ENCODE measurements at regions not wholly inside any gene's neighbourhood (a gene's known extent, or its start where the extent isn't known, plus 50 kb on each side); places are given as distances from the start of the nearest gene placed in this dataset.

DNA sequence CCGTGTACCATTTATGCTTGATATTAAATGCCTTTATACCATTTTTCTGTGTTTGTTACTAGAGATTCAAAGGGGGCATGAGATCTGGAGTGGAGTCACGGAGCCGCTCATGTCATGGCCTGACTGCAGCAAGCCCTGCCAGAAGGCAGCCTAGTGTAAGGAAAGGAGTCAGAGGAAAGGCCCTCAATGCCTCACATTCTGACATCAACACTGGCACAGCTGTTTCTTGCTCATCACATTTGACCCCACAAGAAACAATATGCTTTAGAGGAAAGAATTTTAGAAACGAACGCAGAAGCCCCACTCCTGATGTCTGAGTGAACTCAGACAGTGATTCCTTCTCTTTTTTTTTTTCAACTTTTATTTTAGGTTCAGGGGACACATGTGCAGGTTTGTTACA is 322.4 kb upstream of the CPEB2 start:
- no peak for DNase-seq

DNA sequence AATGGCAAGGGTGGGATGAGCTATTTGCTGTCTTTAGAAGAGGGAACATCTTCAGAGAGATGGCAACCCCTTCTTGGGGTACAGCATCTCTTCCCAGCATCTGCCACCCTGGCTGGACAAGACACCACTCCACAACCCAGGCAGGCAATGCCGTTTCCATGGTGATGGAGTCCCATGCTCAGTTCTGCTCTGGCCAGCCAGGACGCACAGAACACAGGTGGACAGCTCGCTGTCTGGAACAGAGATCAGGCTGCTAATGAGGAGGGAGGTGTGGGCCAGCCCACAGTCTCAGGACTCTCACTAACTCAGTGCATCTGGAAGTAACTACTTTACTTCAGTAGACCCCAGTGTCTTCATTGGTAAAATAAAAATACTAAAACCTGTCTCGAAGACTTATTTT is 321.0 kb upstream of the CPEB2 start:
- DNase-seq, result no peak

DNA sequence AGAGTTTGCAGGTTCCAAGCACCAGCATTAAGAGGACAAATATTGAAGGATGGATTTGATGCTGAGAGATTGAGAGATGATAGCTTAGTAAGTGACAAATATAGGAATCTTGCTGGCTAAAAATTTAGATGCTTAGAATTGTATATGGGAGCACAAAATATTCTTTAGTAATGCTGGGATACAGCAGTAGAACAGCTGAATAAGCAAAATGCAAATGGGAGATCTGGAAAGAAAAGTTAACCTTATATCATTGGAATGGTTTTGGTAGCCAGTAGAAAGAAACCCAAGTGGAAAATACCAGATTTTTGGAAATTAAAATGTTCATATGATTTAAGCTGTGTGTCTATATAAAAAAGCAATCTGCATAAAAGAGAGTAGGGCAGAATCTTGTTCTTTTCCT is 308.6 kb upstream of the CPEB2 start:
- no peak for DNase-seq

DNA sequence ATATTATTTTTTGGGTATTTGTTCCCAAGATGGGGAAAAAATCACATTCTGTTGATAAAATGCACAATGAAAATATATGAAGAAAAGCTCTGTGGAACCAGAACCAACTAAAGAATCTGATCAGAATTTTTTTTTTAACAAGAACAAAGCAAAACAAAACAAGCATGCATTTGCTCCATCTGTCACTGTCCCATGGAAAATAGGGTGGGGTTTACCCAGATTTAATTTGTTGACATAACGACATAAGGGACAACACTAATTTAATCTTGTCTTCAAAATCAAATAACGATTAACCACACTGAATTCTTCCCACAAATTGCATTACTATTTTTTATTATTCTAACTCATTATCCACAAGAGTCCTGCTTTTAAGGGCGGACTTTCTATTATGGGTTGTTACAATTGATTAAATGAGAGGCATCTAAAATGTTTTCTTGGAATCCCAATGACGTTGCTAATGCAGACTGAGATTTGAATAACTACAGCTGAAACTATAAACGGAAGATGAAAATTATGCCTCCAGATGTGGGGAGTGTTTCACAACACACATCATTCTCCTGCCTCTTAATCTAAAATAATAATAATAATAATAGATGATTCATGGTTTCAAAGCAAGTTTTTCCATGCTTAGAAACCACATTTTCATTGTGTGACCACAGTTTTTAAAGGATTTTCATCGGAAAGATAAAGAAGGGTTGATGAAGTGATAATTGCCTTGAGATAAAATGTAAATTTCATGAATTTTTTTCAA is 307.0 kb upstream of the CPEB2 start:
- no peak for DNase-seq

DNA sequence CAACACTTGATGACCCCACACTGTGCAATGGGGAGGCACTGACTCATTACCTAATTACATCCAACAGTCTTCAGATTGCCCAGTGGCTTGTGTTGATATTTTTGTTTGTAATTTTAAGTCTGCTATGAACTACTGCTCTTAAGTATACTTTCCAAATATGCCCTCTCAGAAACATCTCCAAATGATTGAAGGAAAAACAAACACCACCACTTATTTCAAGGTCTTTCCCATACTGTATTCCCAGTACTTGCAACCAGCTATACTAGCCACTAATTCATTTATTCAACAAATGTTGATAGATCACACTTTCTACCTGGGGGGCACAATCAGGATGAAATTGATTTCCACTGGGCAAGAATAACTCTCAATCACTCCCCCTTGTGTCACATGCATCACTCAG is 302.2 kb upstream of the CPEB2 start:
- DNase-seq, result no peak

DNA sequence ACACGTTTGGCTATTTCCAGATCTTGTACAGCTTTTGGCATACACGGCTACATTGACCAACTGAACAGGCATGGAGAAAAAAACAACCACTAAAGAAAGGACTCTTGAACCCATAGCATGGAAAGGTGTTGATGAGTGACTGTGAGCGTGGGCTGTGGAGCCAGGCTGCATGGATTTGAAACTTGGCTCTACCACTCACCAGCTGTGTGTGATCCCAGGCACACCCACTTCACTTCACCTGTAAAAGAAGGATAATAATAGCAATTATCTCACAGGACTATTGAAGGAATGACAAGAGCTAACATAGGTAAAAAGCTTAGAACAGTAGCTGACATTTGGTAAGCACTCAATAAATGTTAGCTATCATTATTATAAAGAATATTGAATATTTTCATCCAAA is 301.7 kb upstream of the CPEB2 start:
- DNase-seq, result no peak

DNA sequence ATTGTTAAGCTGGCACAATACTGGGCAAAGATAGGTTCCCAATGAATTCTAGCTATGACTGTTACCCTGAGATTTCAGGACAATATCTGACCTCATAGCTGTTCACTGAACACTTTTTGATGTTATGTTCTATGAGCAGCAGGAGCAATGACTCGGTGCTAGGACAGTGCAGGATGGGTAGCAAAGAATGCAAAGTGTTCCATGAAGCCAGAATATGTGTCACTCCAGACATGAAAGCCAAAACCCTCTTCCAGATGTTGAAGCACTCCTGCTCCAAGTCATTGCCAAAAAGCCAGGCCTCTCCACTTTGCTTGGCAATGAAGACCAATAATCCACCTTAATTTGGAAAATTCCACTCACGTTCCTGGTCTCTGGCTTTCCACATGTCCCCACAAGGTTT is 300.9 kb upstream of the CPEB2 start:
- no peak for DNase-seq

DNA sequence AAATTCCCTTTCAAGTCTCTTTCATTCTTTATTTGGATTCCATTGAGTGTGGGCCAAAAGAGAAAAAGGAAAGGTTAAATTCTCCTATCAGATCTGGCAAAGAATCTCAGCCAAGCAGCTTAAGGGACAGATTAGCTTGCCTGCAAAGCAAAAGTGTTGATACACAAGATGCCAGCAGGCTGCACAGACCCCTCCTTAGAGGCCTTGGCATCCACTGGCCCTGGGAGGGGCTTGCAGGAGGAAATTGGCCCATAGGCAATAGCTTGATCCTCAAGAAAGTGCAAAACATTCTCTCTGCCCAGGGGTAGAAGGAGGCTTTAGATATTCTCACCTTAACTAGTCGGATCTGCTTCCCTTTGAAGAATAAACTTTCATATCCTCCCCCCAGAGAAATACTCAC is 300.4 kb upstream of the CPEB2 start:
- DNase-seq, result no peak

DNA sequence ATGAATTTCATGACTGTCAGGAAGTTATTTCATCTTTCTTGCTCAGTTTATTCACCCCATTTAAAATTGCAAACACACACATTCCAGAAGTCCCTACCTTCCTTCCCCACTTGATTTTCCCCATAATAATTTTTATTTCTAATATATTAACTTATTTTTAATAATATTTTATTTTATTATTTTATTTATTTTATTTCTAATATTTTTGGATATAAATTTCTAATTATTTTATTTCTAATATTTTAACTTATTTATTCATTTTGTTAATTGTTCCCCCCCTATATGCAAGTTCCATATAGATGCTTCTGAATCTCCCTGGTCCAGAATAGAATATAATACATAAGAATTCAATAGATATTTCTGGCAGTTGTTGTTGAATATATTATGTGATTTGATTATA is 293.7 kb upstream of the CPEB2 start:
- no peak for DNase-seq

DNA sequence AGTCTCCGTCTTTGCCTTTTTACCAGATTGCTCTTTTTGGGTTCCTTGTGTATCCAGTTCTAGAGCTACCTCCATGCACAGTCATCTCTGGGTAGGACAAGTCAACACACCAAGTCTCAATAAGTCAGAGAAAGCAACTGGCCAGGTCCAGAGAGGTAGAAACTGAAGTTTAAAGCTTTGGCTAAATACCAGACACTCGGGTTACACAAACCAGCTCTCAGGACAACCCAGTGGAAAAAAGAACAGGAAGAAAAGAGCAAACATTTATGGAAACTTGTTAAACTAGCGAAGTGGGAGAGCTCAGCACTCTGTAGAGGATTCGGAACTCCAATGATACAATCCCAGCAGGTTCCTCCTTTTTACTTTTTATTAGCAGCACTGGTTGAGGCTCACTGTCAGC is 291.0 kb upstream of the CPEB2 start:
- no peak for DNase-seq

DNA sequence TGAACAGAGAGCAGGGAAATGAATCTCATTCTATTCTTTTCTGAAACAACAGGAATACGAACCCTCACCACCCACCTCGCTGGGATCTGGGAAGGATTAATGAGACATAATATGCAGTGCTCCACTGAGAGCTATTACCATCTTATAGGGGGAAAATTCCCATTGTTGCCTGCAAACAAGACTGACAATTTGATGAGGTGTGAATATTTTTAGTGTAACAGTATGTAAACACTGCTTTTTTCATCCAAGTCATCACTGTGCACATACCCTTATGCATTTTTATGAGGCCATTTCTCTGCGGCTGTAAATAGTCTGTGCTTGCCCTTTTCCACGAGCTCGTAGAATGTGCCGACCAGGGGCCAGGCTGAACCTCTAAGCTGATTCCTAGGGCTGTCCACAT is 285.6 kb upstream of the CPEB2 start:
- peak in 1 of 51 donors; percentile 21 for DNase-seq

DNA sequence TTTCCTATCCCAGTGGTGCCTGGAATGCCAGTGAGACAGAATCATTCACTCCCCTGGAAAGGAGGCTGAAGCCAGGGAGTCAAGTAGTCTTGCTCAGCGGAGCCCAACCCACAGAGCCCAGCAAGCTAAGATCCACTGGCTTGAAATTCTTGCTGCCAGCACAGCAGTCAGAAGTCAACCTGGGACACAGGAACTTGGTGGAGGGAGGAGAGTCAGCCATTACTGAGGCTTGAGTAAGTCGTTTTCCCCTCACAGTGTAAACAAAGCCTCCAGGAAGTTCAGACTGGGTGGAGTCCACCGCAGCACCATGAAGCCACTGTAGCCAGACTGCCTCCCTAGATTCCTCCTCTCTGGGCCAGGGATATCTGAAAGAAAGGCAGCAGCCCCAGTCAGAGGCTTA is 283.2 kb upstream of the CPEB2 start:
- DNase-seq, result no peak

DNA sequence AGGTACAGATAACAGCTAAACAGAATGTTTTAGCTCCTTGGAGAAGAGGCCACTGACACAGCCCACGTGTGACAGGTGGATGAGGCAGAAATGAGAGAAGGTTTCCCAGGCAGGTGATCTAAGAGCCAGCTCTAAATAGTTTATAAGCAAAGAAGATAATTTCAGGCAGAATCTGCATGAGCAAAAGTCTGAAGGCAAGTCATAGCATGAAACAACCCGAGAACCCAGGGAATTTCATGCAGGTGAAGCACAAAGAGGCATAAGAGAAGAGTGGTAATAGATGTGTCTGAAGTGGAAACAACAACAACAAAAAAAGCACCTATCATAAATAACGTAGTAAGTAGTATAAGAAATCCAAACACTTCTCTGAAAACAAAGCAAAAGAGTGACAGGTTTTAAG is 275.8 kb upstream of the CPEB2 start:
- DNase-seq, result no peak

DNA sequence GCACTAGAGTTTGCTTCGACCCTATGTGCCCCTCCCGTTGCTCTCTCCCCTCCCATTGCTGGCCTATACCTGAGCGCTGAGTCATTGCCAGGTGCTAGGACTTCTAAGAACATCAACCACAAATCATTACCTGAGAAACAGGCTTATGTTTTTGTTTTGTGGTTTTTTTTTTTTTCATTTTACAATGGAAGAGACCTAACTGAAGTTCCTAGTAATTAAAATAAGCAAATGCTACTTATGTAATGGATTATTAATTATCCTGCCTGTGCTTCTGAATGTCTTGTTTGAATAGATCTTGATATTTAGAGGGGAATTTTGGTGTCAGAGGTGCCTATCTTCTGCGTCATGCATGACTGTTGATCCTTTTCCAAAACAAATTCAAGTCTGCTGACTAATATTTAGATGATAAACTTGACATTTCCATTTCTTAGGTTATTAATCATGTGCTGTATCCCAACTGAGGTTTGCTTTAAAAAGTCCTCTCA is 275.4 kb upstream of the CPEB2 start:
- DNase-seq, result no peak

DNA sequence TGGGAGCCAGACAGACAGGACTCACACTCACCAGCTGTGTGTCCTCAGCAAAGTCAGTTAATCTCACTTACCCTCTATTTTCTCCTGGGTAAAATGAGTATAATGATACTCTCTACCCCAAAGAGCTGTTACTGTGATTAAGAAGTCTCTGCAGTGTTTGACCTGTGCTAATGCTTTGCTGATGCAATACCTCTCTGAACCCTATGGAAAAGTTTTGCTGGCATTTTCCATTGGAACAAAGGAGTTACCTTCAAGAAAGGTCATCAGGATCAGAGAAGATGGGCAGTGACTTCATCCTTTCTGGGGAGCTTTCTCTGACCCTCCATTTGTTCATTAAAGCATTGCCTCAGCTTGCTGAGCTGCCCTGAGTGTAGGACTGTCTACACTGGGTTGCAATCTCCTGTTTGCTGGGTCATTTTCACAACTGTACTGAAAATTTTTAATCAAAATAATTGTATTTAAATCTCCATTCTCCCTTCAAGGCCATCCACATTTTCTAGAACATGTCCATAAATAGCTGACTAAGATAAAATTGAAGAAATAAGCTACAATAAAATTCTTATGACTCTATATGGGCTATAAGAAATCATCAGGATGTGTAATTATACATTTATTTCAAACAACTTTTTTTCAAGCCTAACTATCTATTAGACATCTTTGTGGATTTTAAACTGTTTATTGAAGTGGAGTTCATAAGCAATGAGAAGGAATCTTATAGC is 272.8 kb upstream of the CPEB2 start:
- no peak for DNase-seq

DNA sequence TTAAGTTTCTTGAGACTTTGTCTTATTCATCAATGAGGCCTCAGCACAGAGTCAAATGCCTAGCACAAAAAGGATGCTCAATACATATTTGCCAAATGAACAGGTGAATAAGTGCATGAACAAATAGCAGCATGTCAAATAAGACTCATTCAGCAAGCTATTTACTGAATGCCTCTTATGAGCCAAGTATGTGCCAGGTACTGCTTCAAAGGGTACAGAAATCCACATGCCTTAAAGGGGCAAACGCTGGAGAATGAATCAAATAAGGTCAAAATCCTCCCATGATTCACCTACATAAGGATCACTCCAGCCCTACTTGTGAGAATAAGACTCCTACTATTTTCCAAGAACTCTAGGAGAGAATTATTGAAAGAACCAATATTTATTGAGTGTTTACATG is 260.2 kb upstream of the CPEB2 start:
- no peak for DNase-seq

DNA sequence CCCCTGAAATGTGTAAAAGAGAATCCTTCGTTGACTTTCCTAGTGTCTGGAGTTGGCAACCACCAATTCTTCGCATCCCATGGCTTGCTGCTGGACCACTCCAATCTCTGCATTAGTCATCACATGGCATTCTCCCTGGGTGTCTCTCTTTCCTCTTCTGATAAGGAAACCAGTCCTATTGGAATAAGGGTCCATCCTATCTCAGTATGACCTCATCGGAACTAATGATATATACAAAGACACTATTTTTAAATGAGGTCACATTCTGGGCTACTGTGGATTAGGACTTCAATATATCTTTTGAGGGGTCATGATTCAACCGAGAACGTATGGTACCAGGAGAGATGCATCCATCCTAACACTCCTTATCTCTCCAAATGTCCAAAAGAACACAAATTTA is 259.1 kb upstream of the CPEB2 start:
- no peak for DNase-seq

DNA sequence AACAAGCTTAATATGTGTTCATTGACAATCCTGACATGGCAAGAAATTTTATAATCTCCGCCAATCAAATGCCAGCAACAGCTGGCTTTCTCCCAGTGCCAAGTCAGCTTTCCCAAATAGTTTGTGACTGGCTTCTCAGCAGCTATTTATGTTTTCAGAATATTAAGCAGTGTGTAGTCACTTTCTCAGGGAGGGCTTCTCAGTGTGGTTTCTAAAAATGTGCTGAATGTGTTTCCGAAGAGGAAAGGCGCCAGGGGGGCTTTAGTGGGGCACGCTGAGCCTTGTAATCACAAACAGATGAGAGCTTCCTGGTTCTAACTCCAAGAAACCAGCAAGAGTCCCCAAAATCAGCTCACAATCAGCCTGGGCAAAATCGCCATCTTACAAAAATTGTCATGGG is 258.7 kb upstream of the CPEB2 start:
- no peak for DNase-seq

DNA sequence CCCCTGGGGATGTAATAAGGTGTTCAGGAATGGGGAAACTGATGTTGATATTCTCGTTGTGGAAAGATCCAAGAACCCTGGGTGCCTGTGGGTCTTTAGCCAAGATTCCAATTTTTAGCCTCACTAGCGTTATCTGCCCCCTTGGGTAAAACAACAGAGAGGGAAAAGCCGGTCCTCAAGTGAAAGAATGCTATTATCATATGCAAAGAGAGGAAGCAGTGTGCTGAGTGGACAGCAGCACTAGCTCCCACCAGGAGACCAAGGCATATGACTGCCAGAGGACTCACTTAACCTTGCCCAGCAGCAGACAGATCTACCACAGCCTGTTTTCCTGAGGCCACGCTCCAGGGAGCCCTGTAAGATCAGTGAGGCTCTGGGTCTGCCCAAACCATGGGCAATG is 257.9 kb upstream of the CPEB2 start:
- no peak for DNase-seq

DNA sequence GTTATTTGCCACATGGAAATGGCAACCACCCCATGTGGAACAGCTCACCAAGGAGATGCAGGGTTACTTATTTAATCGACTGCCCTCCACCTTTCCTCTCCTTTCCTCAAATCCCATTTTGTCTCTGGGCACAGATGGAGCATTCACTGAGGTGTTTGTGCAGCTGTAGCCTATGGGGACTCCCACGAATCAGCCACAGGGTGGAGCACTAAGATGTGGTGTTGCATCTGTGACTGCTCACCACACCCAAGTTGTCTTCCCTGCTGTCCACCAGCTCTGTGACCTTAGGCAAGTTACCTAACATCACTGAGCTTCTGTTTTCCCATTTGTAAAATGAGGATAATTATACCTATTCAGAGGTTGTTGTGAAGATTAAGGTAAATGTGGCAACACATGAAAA is 252.4 kb upstream of the CPEB2 start:
- DNase-seq, result peak in 16 of 51 donors; percentile 0 to 36 (median 8)

DNA sequence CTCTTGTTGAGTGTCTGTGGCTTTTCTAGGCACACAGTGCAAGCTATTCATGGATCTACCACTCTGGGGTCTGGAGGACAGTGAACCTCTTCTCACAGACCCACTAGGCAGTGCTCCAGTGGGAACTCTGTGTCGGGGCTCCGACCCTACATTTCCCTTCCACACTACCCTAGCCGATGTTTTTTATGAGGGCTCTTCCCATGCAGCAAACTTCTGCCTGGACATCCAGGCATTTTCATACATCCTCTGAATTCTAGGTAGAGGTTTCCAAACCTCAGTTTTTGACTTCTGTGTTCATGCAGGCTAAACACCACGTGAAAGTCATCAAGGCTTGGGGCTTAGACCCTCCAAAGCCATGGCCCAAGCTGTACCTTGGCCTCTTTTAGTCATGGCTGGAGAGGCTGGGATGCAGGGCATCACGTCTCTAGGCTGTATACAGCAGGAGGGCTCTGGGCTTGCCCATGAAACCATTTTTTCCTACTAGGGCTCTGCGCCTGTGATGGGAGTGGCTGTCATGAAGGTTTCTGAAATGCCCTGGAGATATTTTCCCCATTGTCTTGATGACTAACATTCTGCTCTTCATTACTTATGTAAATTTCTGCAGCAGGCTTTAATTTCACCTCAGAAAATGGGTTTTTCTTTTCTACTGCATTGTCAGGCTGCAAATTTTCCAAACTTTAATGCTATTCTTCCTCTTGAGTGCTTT is 249.8 kb upstream of the CPEB2 start:
- no peak for DNase-seq

DNA sequence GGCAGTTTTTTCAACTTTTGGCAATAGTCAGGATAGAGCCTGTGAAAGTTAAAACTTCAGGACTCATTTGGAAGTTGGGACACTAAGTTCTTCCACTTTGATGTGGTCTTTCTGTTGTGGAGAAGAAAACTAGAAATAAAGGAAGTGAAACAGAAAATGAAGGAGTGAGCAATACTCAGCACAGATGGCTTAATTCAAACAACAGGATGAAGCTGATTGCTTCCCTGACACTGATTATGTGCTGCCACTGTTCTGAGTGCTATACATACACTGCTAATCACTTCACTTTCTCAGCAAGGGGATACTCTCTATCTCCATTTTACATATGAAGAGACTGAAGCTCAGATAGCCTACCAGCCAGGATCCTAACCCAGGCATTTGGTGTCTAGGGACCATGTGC is 235.1 kb upstream of the CPEB2 start:
- no peak for DNase-seq

DNA sequence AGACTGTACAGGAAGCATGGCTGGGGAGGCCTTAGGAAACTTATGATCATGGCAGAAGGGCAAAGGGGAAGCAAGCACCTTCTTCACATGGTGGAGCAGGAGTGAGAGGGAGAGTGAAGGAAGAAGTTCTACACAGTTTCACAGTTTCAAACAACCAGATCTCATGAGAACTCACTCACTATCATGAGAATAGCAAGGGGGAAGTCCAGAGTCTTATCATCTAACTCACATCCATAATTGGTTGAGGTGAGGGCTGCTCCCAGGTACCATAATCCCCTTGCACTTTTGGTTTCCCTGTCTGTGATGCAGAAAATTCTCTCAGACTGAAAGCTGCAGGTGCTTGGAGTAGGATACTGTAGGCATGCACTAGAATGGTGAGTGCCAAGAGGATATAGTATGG is 233.8 kb upstream of the CPEB2 start:
- no peak for DNase-seq

All from hypothalamus (tissue), 51 donors.